IMR-90 (cell line): ENCODE measurements at regions not wholly inside any gene's neighbourhood (a gene's known extent, or its start where the extent isn't known, plus 50 kb on each side); places are given as distances from the start of the nearest gene placed in this dataset.

ENCODE experiments used
- ATAC-seq: fragments of 200-7000 bp; cut with Tn5 transposase; 2 replicates; pipeline ENCODE4 v1.9.1; 2020; ENCODE audit warnings: low read depth, mild to moderate bottlenecking, moderate library complexity
- BruUV-seq: library from RNA; stranded (reverse); fragments of 400-500 nt; replicated peaks from 2 replicates; lab custom pipeline; 2021; lab: Mats Ljungman, UMichigan
- CTCF ChIA-PET: fragments of 300-600 bp; formaldehyde crosslinking; extraction: SDS; loops from one replicate; lab custom pipeline; 2021; ENCODE audit warnings: antibody characterized with exemption; lab: Yijun Ruan, JAX
- POLR2A ChIA-PET: fragments of 300-600 bp; sonication (Branson Sonifier 250); formaldehyde crosslinking; loops from one replicate; lab custom pipeline; 2022; ENCODE audit warnings: antibody characterized with exemption; ENCODE audit not compliant: unreplicated experiment; lab: Charles Lee
- DNase-seq: peaks from one replicate; pipeline ENCODE4 v3.0.0; 2013
- H2AFZ ChIP-seq: replicated peaks from 2 replicates; pipeline ENCODE3; 2013; ENCODE audit warnings: low read length, mild to moderate bottlenecking; ENCODE audit not compliant: poor library complexity
- H2AK5ac ChIP-seq: 2 replicates; pipeline ENCODE4 v1.6.1; 2013; ENCODE audit warnings: low read depth, low read length, inconsistent platforms
- H2AK9ac ChIP-seq: replicated peaks from 2 replicates; pipeline ENCODE3; 2013; ENCODE audit warnings: mild to moderate bottlenecking, low read depth, low read length, moderate library complexity; ENCODE audit not compliant: poor library complexity
- H2BK120ac ChIP-seq: 2 replicates; pipeline ENCODE4 v1.6.1; 2013; ENCODE audit warnings: low read depth, low read length, inconsistent platforms
- H2BK15ac ChIP-seq: 3 replicates; pipeline ENCODE4 v1.6.1; 2013; ENCODE audit warnings: low read depth, low read length, inconsistent platforms
- H2BK20ac ChIP-seq: 2 replicates; pipeline ENCODE4 v1.6.1; 2013; ENCODE audit warnings: low read depth, mild to moderate bottlenecking, inconsistent platforms, low read length, moderate library complexity
- H2BK5ac ChIP-seq: 2 replicates; pipeline ENCODE4 v1.6.1; 2013; ENCODE audit warnings: mild to moderate bottlenecking, low read depth, low read length, inconsistent platforms; ENCODE audit not compliant: poor library complexity, severe bottlenecking
- H3K14ac ChIP-seq: replicated peaks from 2 replicates; pipeline ENCODE4 v1.6.1; 2013; ENCODE audit warnings: low read depth, low read length, inconsistent platforms
- H3K18ac ChIP-seq: 2 replicates; pipeline ENCODE4 v1.6.1; 2013; ENCODE audit warnings: low read depth, low read length, control low read depth
- H3K23ac ChIP-seq: 2 replicates; pipeline ENCODE4 v1.6.1; 2013; ENCODE audit warnings: low read depth, low read length, inconsistent platforms
- H3K27ac ChIP-seq: 2 replicates; pipeline ENCODE4 v1.5.1; 2013; ENCODE audit warnings: mild to moderate bottlenecking, control low read depth, low read length; ENCODE audit not compliant: insufficient read depth
- H3K27me3 ChIP-seq: 2 replicates; pipeline ENCODE4 v1.6.1; 2013; ENCODE audit warnings: low read length; ENCODE audit not compliant: control insufficient read depth, insufficient read depth
- H3K36me3 ChIP-seq: 2 replicates; pipeline ENCODE4 v1.6.1; 2013; ENCODE audit warnings: low read length, mixed read lengths; ENCODE audit not compliant: control insufficient read depth, insufficient read depth
- H3K4ac ChIP-seq: 2 replicates; pipeline ENCODE4 v1.6.1; 2013; ENCODE audit warnings: low read depth, low read length, inconsistent platforms
- H3K4me1 ChIP-seq: 2 replicates; pipeline ENCODE4 v1.6.1; 2013; ENCODE audit warnings: low read length, mixed read lengths; ENCODE audit not compliant: control insufficient read depth, insufficient read depth
- H3K4me2 ChIP-seq: 2 replicates; pipeline ENCODE4 v1.6.1; 2013; ENCODE audit warnings: low read depth, mild to moderate bottlenecking, control low read depth, low read length, moderate library complexity
- H3K4me3 ChIP-seq: 2 replicates; pipeline ENCODE4 v1.5.1; 2013; ENCODE audit warnings: low read depth, mild to moderate bottlenecking, control low read depth, low read length, moderate library complexity; ENCODE audit not compliant: insufficient read depth
- H3K56ac ChIP-seq: 2 replicates; pipeline ENCODE4 v1.6.1; 2013; ENCODE audit warnings: low read length, inconsistent platforms; ENCODE audit not compliant: insufficient read depth; ENCODE audit errors: extremely low read depth
- H3K79me1 ChIP-seq, 2 experiments: 2 replicates each; pipeline ENCODE4 v1.6.1; 2013; ENCODE audit warnings: low read length in 2 of 2, inconsistent platforms in 1 of 2, low read depth in 1 of 2
- H3K9ac ChIP-seq: 2 replicates; pipeline ENCODE4 v1.6.1; 2013; ENCODE audit warnings: low read depth, low read length, control low read depth
- H3K9me1 ChIP-seq: 2 replicates; pipeline ENCODE4 v1.6.1; 2013; ENCODE audit warnings: low read length, inconsistent platforms; ENCODE audit not compliant: insufficient read depth
- H3K9me3 ChIP-seq: 2 replicates; pipeline ENCODE4 v1.6.1; 2013; ENCODE audit warnings: low read length; ENCODE audit not compliant: control insufficient read depth, insufficient read depth
- H4K20me1 ChIP-seq: 2 replicates; pipeline ENCODE4 v1.6.1; 2013; ENCODE audit warnings: low read length, inconsistent platforms; ENCODE audit not compliant: insufficient read depth
- H4K5ac ChIP-seq: 2 replicates; pipeline ENCODE4 v1.6.1; 2013; ENCODE audit warnings: mild to moderate bottlenecking, low read depth, low read length, control low read depth
- H4K8ac ChIP-seq, 2 experiments: 2 replicates each; pipeline ENCODE4 v1.6.1; 2013; ENCODE audit warnings: low read depth in 2 of 2, low read length in 2 of 2, control low read depth in 1 of 2, inconsistent platforms in 1 of 2
- H4K91ac ChIP-seq: 2 replicates; pipeline ENCODE4 v1.6.1; 2013; ENCODE audit warnings: low read depth, low read length, inconsistent platforms; ENCODE audit not compliant: insufficient read depth
- BHLHE40 ChIP-seq: fragments of 150-350 bp; IDR thresholded peaks from 2 replicates; pipeline ENCODE4 v1.6.1; 2016; ENCODE audit warnings: mild to moderate bottlenecking, low read depth, low read length
- CHD1 ChIP-seq: IDR thresholded peaks from 2 replicates; pipeline ENCODE4 v1.6.1; 2012; ENCODE audit warnings: low read depth, low read length, improper control_type of control experiment
- CTCF ChIP-seq: conservative IDR thresholded peaks from 2 replicates; pipeline ENCODE4 v1.5.1; 2012; ENCODE audit warnings: mild to moderate bottlenecking, low read depth, low read length, improper control_type of control experiment
- ELK1 ChIP-seq: fragments of 150-350 bp; IDR thresholded peaks from 2 replicates; pipeline ENCODE4 v1.6.1; 2016; ENCODE audit warnings: low read depth, mild to moderate bottlenecking, low read length, moderate library complexity, borderline replicate concordance
- FOS ChIP-seq: fragments of 150-350 bp; IDR thresholded peaks from 2 replicates; pipeline ENCODE4 v1.6.1; 2016; ENCODE audit warnings: low read depth, low read length
- MAFK ChIP-seq: IDR thresholded peaks from 2 replicates; pipeline ENCODE4 v1.6.1; 2012; ENCODE audit warnings: low read depth, low read length, improper control_type of control experiment
- MAZ ChIP-seq: IDR thresholded peaks from 2 replicates; pipeline ENCODE4 v1.6.1; 2012; ENCODE audit warnings: low read depth, mild to moderate bottlenecking, low read length, improper control_type of control experiment, moderate library complexity, borderline replicate concordance
- NFE2L2 ChIP-seq: fragments of 150-350 bp; IDR thresholded peaks from 2 replicates; pipeline ENCODE4 v1.6.1; 2016; ENCODE audit warnings: low read depth, mild to moderate bottlenecking, low read length
- RAD21 ChIP-seq: IDR thresholded peaks from 2 replicates; pipeline ENCODE4 v1.6.1; 2012; ENCODE audit warnings: low read length, improper control_type of control experiment
- RFX5 ChIP-seq: IDR thresholded peaks from 2 replicates; pipeline ENCODE4 v1.8.0; 2012; ENCODE audit warnings: low read depth, mild to moderate bottlenecking, low read length, moderate library complexity
- SMC3 ChIP-seq: fragments of 150-350 bp; IDR thresholded peaks from 2 replicates; pipeline ENCODE4 v1.6.1; 2016; ENCODE audit warnings: low read depth, mild to moderate bottlenecking, antibody characterized with exemption, low read length, moderate library complexity
- WGBS, 2 experiments: methylation state at CpG; one replicate each; pipeline versions ENCODE4 v1.1.5 to v1.1.7; 2013; ENCODE audit warnings: missing lambda C conversion rate in 2 of 2; ENCODE audit not compliant: insufficient read length in 1 of 2; ENCODE audit errors: extremely low coverage in 2 of 2; 5-methylcytosine and 5-hydroxymethylcytosine counted together
- dilution Hi-C: fragments of 300-500 bp; cut with HindIII; formaldehyde crosslinking; loops from one replicate; pipeline ENCODE4 v1.14.3; 2018; ENCODE audit warnings: low sequenced_read_pairs; ENCODE audit not compliant: unreplicated experiment
- in situ Hi-C: fragments of 300-500 bp; cut with MboI; formaldehyde crosslinking; loops from 3 replicates; pipeline ENCODE4 v1.14.3; 2019; ENCODE audit warnings: low sequenced_read_pairs, inconsistent platforms, mixed read lengths
- intact Hi-C: fragments of 100-400 bp; cut with micrococcal nuclease; formaldehyde crosslinking; loops from 2 replicates; pipeline ENCODE4 v1.10.0; 2022

GRCh38 chr7:42763137-42763551 lies 148.7 kb downstream of the C7orf25 start:
- Histone ChIP-seq H3K18ac (no peak overlapping the region), H3K27ac (no peak overlapping the region), H2AK9ac (no peak overlapping the region), H3K23ac (no peak overlapping the region), H3K9ac (no peak overlapping the region), H3K27me3 (peaks cover 1% of the 10 kb centered on the region; the same call in 1 of the 2 replicates), H4K91ac (no peak overlapping the region), H3K79me1 (no peaks in the 10 kb centered on the region), H4K8ac (no peak overlapping the region), H2BK5ac (no peak overlapping the region), H4K20me1 (no peaks in the 10 kb centered on the region), H2BK20ac (no peak overlapping the region), H3K9me3 (no peaks in the 10 kb centered on the region), H3K14ac (no peak overlapping the region), H3K4me1 (no peaks in the 10 kb centered on the region), H2AFZ (no peak overlapping the region), H3K9me1 (no peaks in the 10 kb centered on the region), H3K36me3 (no peaks in the 10 kb centered on the region), H2BK15ac (no peak overlapping the region), H3K4ac (no peak overlapping the region), H2BK120ac (no peak overlapping the region), H3K56ac (no peak overlapping the region), H3K4me2 (no peak overlapping the region), H2AK5ac (no peak overlapping the region), H3K4me3 (no peak overlapping the region), H4K5ac (no peak overlapping the region)
- no CpG with 5 or more reads among the region's 6 CpGs for WGBS, 2 experiments
- dilution Hi-C loops (no loop called here), intact Hi-C loops (no loop called here), in situ Hi-C loops (no loop called here)
- no TSS peak for BruUV-seq
- CTCF ChIA-PET, result no interaction called here
- DNase-seq (no peak), ATAC-seq (no peak)
- TF ChIP-seq MAFK (no peak), ELK1 (no peak), NFE2L2 (no peak), FOS (no peak), CTCF (no peak), CHD1 (no peak), SMC3 (no peak), MAZ (no peak), RAD21 (no peak), RFX5 (no peak), BHLHE40 (no peak)
- POLR2A ChIA-PET, result no interaction called here
